ENCODE measurements at regions not wholly inside any gene's neighbourhood (a gene's known extent, or its start where the extent isn't known, plus 50 kb on each side); places are given as distances from the start of the nearest gene placed in this dataset.

GRCh38 chr2:38192976-38193375, 117.0 kb upstream of the CYP1B1 start:
- no peak overlapping the region for H3K27ac ChIP-seq
- no peak for TF ChIP-seq CTCF (conservative IDR thresholded peaks at IDR 0.05)
- no peak for TF ChIP-seq ZFX (IDR thresholded peaks at IDR 0.05)

- TF ChIP-seq ZFX (IDR thresholded peaks at IDR 0.05) (no peak), CTCF (conservative IDR thresholded peaks at IDR 0.05) (no peak)
Measured at GRCh38 chr2:38192046-38192445, 116.1 kb upstream of the CYP1B1 start.

GRCh38 chr2:38191516-38191915, 115.6 kb upstream of the CYP1B1 start:
- TF ChIP-seq CTCF (conservative IDR thresholded peaks at IDR 0.05) = no peak
- TF ChIP-seq ZFX (IDR thresholded peaks at IDR 0.05) = no peak
- H3K27ac ChIP-seq = no peak overlapping the region

More at GRCh38 chr2:38192046-38192445, 116.1 kb upstream of the CYP1B1 start:
- no peak overlapping the region for H3K27ac ChIP-seq

- TF ChIP-seq CTCF (conservative IDR thresholded peaks at IDR 0.05) (no peak), ZFX (IDR thresholded peaks at IDR 0.05) (no peak)
- no peak overlapping the region for H3K27ac ChIP-seq
Measured at GRCh38 chr2:38190542-38191218, 114.7 kb upstream of the CYP1B1 start.

GRCh38 chr2:38187541-38188011, 111.6 kb upstream of the CYP1B1 start:
- no peak for TF ChIP-seq ZFX (IDR thresholded peaks at IDR 0.05)
- no peak for TF ChIP-seq CTCF (conservative IDR thresholded peaks at IDR 0.05)
- H3K27ac ChIP-seq = no peak overlapping the region

- TF ChIP-seq CTCF (conservative IDR thresholded peaks at IDR 0.05) (no peak), ZFX (IDR thresholded peaks at IDR 0.05) (no peak)
- H3K27ac ChIP-seq = no peak overlapping the region
Measured at GRCh38 chr2:38185012-38185491, 109.1 kb upstream of the CYP1B1 start.

- TF ChIP-seq ZFX (IDR thresholded peaks at IDR 0.05) (no peak), CTCF (conservative IDR thresholded peaks at IDR 0.05) (no peak)
- no peak overlapping the region for H3K27ac ChIP-seq
Measured at GRCh38 chr2:38182492-38183003, 106.6 kb upstream of the CYP1B1 start.

Data from C4-2B (cell line).